Body of pancreas (tissue), 4 donors: ENCODE measurements at regions not wholly inside any gene's neighbourhood (a gene's known extent, or its start where the extent isn't known, plus 50 kb on each side); places are given as distances from the start of the nearest gene placed in this dataset.

Experiments
- CTCF ChIP-seq, 7 experiments: fragments of 450-650 bp in 4 of 7; fragments of 200-600 bp in 3 of 7; sonication (generic) in 3 of 7; IDR thresholded peaks; one replicate each; pipeline ENCODE4 v1.5.1; 2016 to 2019; ENCODE audit warnings: antibody characterized with exemption in 7 of 7
- POLR2A ChIP-seq, 3 donors: fragments of 450-650 bp; IDR thresholded peaks; one replicate each; pipeline ENCODE4 v1.6.1; 2016; ENCODE audit warnings: antibody characterized with exemption in 3 of 3, mild to moderate bottlenecking in 2 of 3

DNA sequence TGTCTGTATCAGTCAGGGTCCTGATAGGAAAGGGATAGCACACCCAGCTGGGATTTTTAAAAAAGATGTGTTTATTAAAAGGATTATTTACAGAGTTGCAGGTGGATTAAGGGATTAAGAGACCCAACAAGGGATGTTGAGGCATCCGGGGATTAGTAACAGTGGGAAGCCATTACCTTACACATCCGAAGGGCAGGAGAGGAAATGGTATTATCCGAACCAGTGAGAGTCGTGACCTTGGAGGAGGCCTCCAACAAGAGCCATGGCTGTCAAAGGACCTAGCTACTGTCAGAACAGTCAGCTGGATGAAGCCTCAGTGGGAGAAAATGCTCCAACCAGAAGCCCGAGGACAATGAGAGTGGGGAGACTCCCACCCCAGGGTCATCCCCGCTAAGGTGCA is 146.3 kb upstream of the KRAS start:
- no peak for TF ChIP-seq POLR2A (IDR thresholded peaks at IDR 0.05)
- TF ChIP-seq CTCF (IDR thresholded peaks at IDR 0.05): no peak
